Muscle of back (tissue), 3 donors: ENCODE measurements at regions not wholly inside any gene's neighbourhood (a gene's known extent, or its start where the extent isn't known, plus 50 kb on each side); places are given as distances from the start of the nearest gene placed in this dataset.
"Not testable (repeated sequence)": the region's sequence is repeated elsewhere in the genome, so short reads cannot be mapped to it uniquely, and the experiment has no call there.

ENCODE experiments used
- DNase-seq, 3 donors: peaks; one replicate each; pipeline versions ENCODE4 v3.0.0 to v3.0.0-alpha.2; 2013

- no peak for DNase-seq
These were observed 793.0 kb downstream of the EDEM1 start for GRCh38 chr3:5980475-5980874.

GRCh38 chr3:5994651-5995050 is 807.1 kb downstream of the EDEM1 start:
- no peak for DNase-seq

GRCh38 chr3:6018456-6018855 is 830.9 kb downstream of the EDEM1 start:
- no peak for DNase-seq

GRCh38 chr3:6022621-6023020 is 835.1 kb downstream of the EDEM1 start:
- no peak for DNase-seq

- DNase-seq = no peak
These were observed 835.9 kb upstream of the GRM7 start for GRCh38 chr3:6025032-6025431.

- not testable (repeated sequence) for DNase-seq
These were observed 830.3 kb upstream of the GRM7 start for GRCh38 chr3:6030648-6031047.

GRCh38 chr3:6035626-6036025 is 825.3 kb upstream of the GRM7 start:
- DNase-seq = no peak

- DNase-seq = no peak
These were observed 820.9 kb upstream of the GRM7 start for GRCh38 chr3:6039971-6040370.

- no peak for DNase-seq
These were observed 819.0 kb upstream of the GRM7 start for GRCh38 chr3:6041894-6042293.

GRCh38 chr3:6047016-6047415 is 813.9 kb upstream of the GRM7 start:
- no peak for DNase-seq

GRCh38 chr3:6060251-6060650 is 800.7 kb upstream of the GRM7 start:
- DNase-seq = no peak

GRCh38 chr3:6062261-6063187 is 798.4 kb upstream of the GRM7 start:
- no peak for DNase-seq

- DNase-seq = no peak
These were observed 794.5 kb upstream of the GRM7 start for GRCh38 chr3:6066397-6066796.

GRCh38 chr3:6066868-6067578 is 793.9 kb upstream of the GRM7 start:
- DNase-seq = not testable (repeated sequence)

- DNase-seq = no peak
These were observed 786.0 kb upstream of the GRM7 start for GRCh38 chr3:6074952-6075351.

GRCh38 chr3:6078436-6078835 is 782.5 kb upstream of the GRM7 start:
- peak; percentile 33 to 70 (median 50) for DNase-seq

- DNase-seq = peak; percentile 45 to 88 (median 69)
These were observed 781.9 kb upstream of the GRM7 start for GRCh38 chr3:6079011-6079410.

- peak; percentile 72 to 89 (median 75) for DNase-seq
These were observed 781.2 kb upstream of the GRM7 start for GRCh38 chr3:6079561-6080179.

- DNase-seq = no peak
These were observed 772.5 kb upstream of the GRM7 start for GRCh38 chr3:6088433-6088832.

GRCh38 chr3:6089780-6090179 is 771.1 kb upstream of the GRM7 start:
- DNase-seq = peak in 1 of 3 donors; percentile 37

GRCh38 chr3:6091262-6091661 is 769.7 kb upstream of the GRM7 start:
- no peak for DNase-seq

GRCh38 chr3:6095006-6095405 is 765.9 kb upstream of the GRM7 start:
- no peak for DNase-seq

GRCh38 chr3:6097021-6097420 is 763.9 kb upstream of the GRM7 start:
- DNase-seq = no peak
